IMR-90 (cell line): ENCODE measurements at regions not wholly inside any gene's neighbourhood (a gene's known extent, or its start where the extent isn't known, plus 50 kb on each side); places are given as distances from the start of the nearest gene placed in this dataset.

Experiments used
- ATAC-seq: fragments of 200-7000 bp; cut with Tn5 transposase; 2 replicates; pipeline ENCODE4 v1.9.1; 2020; ENCODE audit warnings: low read depth, mild to moderate bottlenecking, moderate library complexity
- BruUV-seq: library from RNA; stranded (reverse); fragments of 400-500 nt; replicated peaks from 2 replicates; lab custom pipeline; 2021; lab: Mats Ljungman, UMichigan
- CTCF ChIA-PET: fragments of 300-600 bp; formaldehyde crosslinking; extraction: SDS; loops from one replicate; lab custom pipeline; 2021; ENCODE audit warnings: antibody characterized with exemption; lab: Yijun Ruan, JAX
- POLR2A ChIA-PET: fragments of 300-600 bp; sonication (Branson Sonifier 250); formaldehyde crosslinking; loops from one replicate; lab custom pipeline; 2022; ENCODE audit warnings: antibody characterized with exemption; ENCODE audit not compliant: unreplicated experiment; lab: Charles Lee
- DNase-seq: peaks from one replicate; pipeline ENCODE4 v3.0.0; 2013
- H2AFZ ChIP-seq: replicated peaks from 2 replicates; pipeline ENCODE3; 2013; ENCODE audit warnings: low read length, mild to moderate bottlenecking; ENCODE audit not compliant: poor library complexity
- H2AK5ac ChIP-seq: 2 replicates; pipeline ENCODE4 v1.6.1; 2013; ENCODE audit warnings: low read depth, low read length, inconsistent platforms
- H2AK9ac ChIP-seq: replicated peaks from 2 replicates; pipeline ENCODE3; 2013; ENCODE audit warnings: mild to moderate bottlenecking, low read depth, low read length, moderate library complexity; ENCODE audit not compliant: poor library complexity
- H2BK120ac ChIP-seq: 2 replicates; pipeline ENCODE4 v1.6.1; 2013; ENCODE audit warnings: low read depth, low read length, inconsistent platforms
- H2BK15ac ChIP-seq: 3 replicates; pipeline ENCODE4 v1.6.1; 2013; ENCODE audit warnings: low read depth, low read length, inconsistent platforms
- H2BK20ac ChIP-seq: 2 replicates; pipeline ENCODE4 v1.6.1; 2013; ENCODE audit warnings: low read depth, mild to moderate bottlenecking, inconsistent platforms, low read length, moderate library complexity
- H2BK5ac ChIP-seq: 2 replicates; pipeline ENCODE4 v1.6.1; 2013; ENCODE audit warnings: mild to moderate bottlenecking, low read depth, low read length, inconsistent platforms; ENCODE audit not compliant: poor library complexity, severe bottlenecking
- H3K14ac ChIP-seq: replicated peaks from 2 replicates; pipeline ENCODE4 v1.6.1; 2013; ENCODE audit warnings: low read depth, low read length, inconsistent platforms
- H3K18ac ChIP-seq: 2 replicates; pipeline ENCODE4 v1.6.1; 2013; ENCODE audit warnings: low read depth, low read length, control low read depth
- H3K23ac ChIP-seq: 2 replicates; pipeline ENCODE4 v1.6.1; 2013; ENCODE audit warnings: low read depth, low read length, inconsistent platforms
- H3K27ac ChIP-seq: 2 replicates; pipeline ENCODE4 v1.5.1; 2013; ENCODE audit warnings: mild to moderate bottlenecking, control low read depth, low read length; ENCODE audit not compliant: insufficient read depth
- H3K27me3 ChIP-seq: 2 replicates; pipeline ENCODE4 v1.6.1; 2013; ENCODE audit warnings: low read length; ENCODE audit not compliant: control insufficient read depth, insufficient read depth
- H3K36me3 ChIP-seq: 2 replicates; pipeline ENCODE4 v1.6.1; 2013; ENCODE audit warnings: low read length, mixed read lengths; ENCODE audit not compliant: control insufficient read depth, insufficient read depth
- H3K4ac ChIP-seq: 2 replicates; pipeline ENCODE4 v1.6.1; 2013; ENCODE audit warnings: low read depth, low read length, inconsistent platforms
- H3K4me1 ChIP-seq: 2 replicates; pipeline ENCODE4 v1.6.1; 2013; ENCODE audit warnings: low read length, mixed read lengths; ENCODE audit not compliant: control insufficient read depth, insufficient read depth
- H3K4me2 ChIP-seq: 2 replicates; pipeline ENCODE4 v1.6.1; 2013; ENCODE audit warnings: low read depth, mild to moderate bottlenecking, control low read depth, low read length, moderate library complexity
- H3K4me3 ChIP-seq: 2 replicates; pipeline ENCODE4 v1.5.1; 2013; ENCODE audit warnings: low read depth, mild to moderate bottlenecking, control low read depth, low read length, moderate library complexity; ENCODE audit not compliant: insufficient read depth
- H3K56ac ChIP-seq: 2 replicates; pipeline ENCODE4 v1.6.1; 2013; ENCODE audit warnings: low read length, inconsistent platforms; ENCODE audit not compliant: insufficient read depth; ENCODE audit errors: extremely low read depth
- H3K79me1 ChIP-seq, 2 experiments: 2 replicates each; pipeline ENCODE4 v1.6.1; 2013; ENCODE audit warnings: low read length in 2 of 2, inconsistent platforms in 1 of 2, low read depth in 1 of 2
- H3K9ac ChIP-seq: 2 replicates; pipeline ENCODE4 v1.6.1; 2013; ENCODE audit warnings: low read depth, low read length, control low read depth
- H3K9me1 ChIP-seq: 2 replicates; pipeline ENCODE4 v1.6.1; 2013; ENCODE audit warnings: low read length, inconsistent platforms; ENCODE audit not compliant: insufficient read depth
- H3K9me3 ChIP-seq: 2 replicates; pipeline ENCODE4 v1.6.1; 2013; ENCODE audit warnings: low read length; ENCODE audit not compliant: control insufficient read depth, insufficient read depth
- H4K20me1 ChIP-seq: 2 replicates; pipeline ENCODE4 v1.6.1; 2013; ENCODE audit warnings: low read length, inconsistent platforms; ENCODE audit not compliant: insufficient read depth
- H4K5ac ChIP-seq: 2 replicates; pipeline ENCODE4 v1.6.1; 2013; ENCODE audit warnings: mild to moderate bottlenecking, low read depth, low read length, control low read depth
- H4K8ac ChIP-seq, 2 experiments: 2 replicates each; pipeline ENCODE4 v1.6.1; 2013; ENCODE audit warnings: low read depth in 2 of 2, low read length in 2 of 2, control low read depth in 1 of 2, inconsistent platforms in 1 of 2
- H4K91ac ChIP-seq: 2 replicates; pipeline ENCODE4 v1.6.1; 2013; ENCODE audit warnings: low read depth, low read length, inconsistent platforms; ENCODE audit not compliant: insufficient read depth
- BHLHE40 ChIP-seq: fragments of 150-350 bp; IDR thresholded peaks from 2 replicates; pipeline ENCODE4 v1.6.1; 2016; ENCODE audit warnings: mild to moderate bottlenecking, low read depth, low read length
- CEBPB ChIP-seq: IDR thresholded peaks from 2 replicates; pipeline ENCODE4 v1.6.1; 2012; ENCODE audit warnings: low read depth, low read length, improper control_type of control experiment
- CHD1 ChIP-seq: IDR thresholded peaks from 2 replicates; pipeline ENCODE4 v1.6.1; 2012; ENCODE audit warnings: low read depth, low read length, improper control_type of control experiment
- FOS ChIP-seq: fragments of 150-350 bp; IDR thresholded peaks from 2 replicates; pipeline ENCODE4 v1.6.1; 2016; ENCODE audit warnings: low read depth, low read length
- MAFK ChIP-seq: IDR thresholded peaks from 2 replicates; pipeline ENCODE4 v1.6.1; 2012; ENCODE audit warnings: low read depth, low read length, improper control_type of control experiment
- MAZ ChIP-seq: IDR thresholded peaks from 2 replicates; pipeline ENCODE4 v1.6.1; 2012; ENCODE audit warnings: low read depth, mild to moderate bottlenecking, low read length, improper control_type of control experiment, moderate library complexity, borderline replicate concordance
- MXI1 ChIP-seq: IDR thresholded peaks from 2 replicates; pipeline ENCODE4 v1.6.1; 2012; ENCODE audit warnings: low read depth, mild to moderate bottlenecking, low read length, moderate library complexity, borderline replicate concordance
- NFE2L2 ChIP-seq: fragments of 150-350 bp; IDR thresholded peaks from 2 replicates; pipeline ENCODE4 v1.6.1; 2016; ENCODE audit warnings: low read depth, mild to moderate bottlenecking, low read length
- POLR2A ChIP-seq: IDR thresholded peaks from 2 replicates; pipeline ENCODE4 v1.6.1; 2012; ENCODE audit warnings: mild to moderate bottlenecking, low read depth, low read length
- RAD21 ChIP-seq: IDR thresholded peaks from 2 replicates; pipeline ENCODE4 v1.6.1; 2012; ENCODE audit warnings: low read length, improper control_type of control experiment
- RCOR1 ChIP-seq: IDR thresholded peaks from 2 replicates; pipeline ENCODE4 v1.6.1; 2012; ENCODE audit warnings: mild to moderate bottlenecking, low read length, improper control_type of control experiment; ENCODE audit not compliant: insufficient replicate concordance
- RFX5 ChIP-seq: IDR thresholded peaks from 2 replicates; pipeline ENCODE4 v1.8.0; 2012; ENCODE audit warnings: low read depth, mild to moderate bottlenecking, low read length, moderate library complexity
- SMC3 ChIP-seq: fragments of 150-350 bp; IDR thresholded peaks from 2 replicates; pipeline ENCODE4 v1.6.1; 2016; ENCODE audit warnings: low read depth, mild to moderate bottlenecking, antibody characterized with exemption, low read length, moderate library complexity
- WGBS, 2 experiments: methylation state at CpG; one replicate each; pipeline versions ENCODE4 v1.1.5 to v1.1.7; 2013; ENCODE audit warnings: missing lambda C conversion rate in 2 of 2; ENCODE audit not compliant: insufficient read length in 1 of 2; ENCODE audit errors: extremely low coverage in 2 of 2; 5-methylcytosine and 5-hydroxymethylcytosine counted together
- dilution Hi-C: fragments of 300-500 bp; cut with HindIII; formaldehyde crosslinking; loops from one replicate; pipeline ENCODE4 v1.14.3; 2018; ENCODE audit warnings: low sequenced_read_pairs; ENCODE audit not compliant: unreplicated experiment
- in situ Hi-C: fragments of 300-500 bp; cut with MboI; formaldehyde crosslinking; loops from 3 replicates; pipeline ENCODE4 v1.14.3; 2019; ENCODE audit warnings: low sequenced_read_pairs, inconsistent platforms, mixed read lengths
- intact Hi-C: fragments of 100-400 bp; cut with micrococcal nuclease; formaldehyde crosslinking; loops from 2 replicates; pipeline ENCODE4 v1.10.0; 2022
- TF ChIP-seq, protein P1 (sequence below): fragments of 150-350 bp; IDR thresholded peaks from 2 replicates; pipeline ENCODE4 v1.6.1; 2016; ENCODE audit warnings: low read depth, mild to moderate bottlenecking, low read length, moderate library complexity, borderline replicate concordance
- TF ChIP-seq, protein P2 (sequence below): conservative IDR thresholded peaks from 2 replicates; pipeline ENCODE4 v1.5.1; 2012; ENCODE audit warnings: mild to moderate bottlenecking, low read depth, low read length, improper control_type of control experiment

DNA sequence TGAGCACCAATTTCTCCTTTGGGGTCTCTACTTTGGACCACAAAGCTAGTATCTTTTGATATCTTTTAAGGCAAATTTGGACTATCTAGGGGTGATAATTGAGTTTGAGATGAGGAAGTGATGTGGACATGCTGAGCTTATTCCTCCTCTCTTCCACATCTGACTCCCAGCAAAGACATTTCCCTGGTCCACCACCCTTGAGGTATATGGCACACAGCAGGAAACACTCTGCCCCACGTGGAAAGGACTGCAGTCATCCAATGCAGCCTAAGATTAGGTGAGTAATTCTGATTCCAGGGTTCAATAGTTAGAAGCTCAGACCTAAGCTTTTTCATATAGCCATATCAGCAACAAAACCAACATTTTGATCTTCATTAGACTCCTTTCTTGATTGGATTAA is 290.1 kb upstream of the CHAC2 start:
- no peak overlapping the region for H2BK15ac ChIP-seq
- TF ChIP-seq NFE2L2 (no peak), SMC3 (no peak), POLR2A (no peak), BHLHE40 (no peak), MAZ (no peak), MAFK (no peak), CHD1 (no peak), RFX5 (no peak), FOS (no peak), MXI1 (no peak), RCOR1 (no peak), RAD21 (no peak), CEBPB (no peak)
- TF ChIP-seq, protein P1, sequence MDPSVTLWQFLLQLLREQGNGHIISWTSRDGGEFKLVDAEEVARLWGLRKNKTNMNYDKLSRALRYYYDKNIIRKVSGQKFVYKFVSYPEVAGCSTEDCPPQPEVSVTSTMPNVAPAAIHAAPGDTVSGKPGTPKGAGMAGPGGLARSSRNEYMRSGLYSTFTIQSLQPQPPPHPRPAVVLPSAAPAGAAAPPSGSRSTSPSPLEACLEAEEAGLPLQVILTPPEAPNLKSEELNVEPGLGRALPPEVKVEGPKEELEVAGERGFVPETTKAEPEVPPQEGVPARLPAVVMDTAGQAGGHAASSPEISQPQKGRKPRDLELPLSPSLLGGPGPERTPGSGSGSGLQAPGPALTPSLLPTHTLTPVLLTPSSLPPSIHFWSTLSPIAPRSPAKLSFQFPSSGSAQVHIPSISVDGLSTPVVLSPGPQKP = no peak
- TF ChIP-seq, protein P2, sequence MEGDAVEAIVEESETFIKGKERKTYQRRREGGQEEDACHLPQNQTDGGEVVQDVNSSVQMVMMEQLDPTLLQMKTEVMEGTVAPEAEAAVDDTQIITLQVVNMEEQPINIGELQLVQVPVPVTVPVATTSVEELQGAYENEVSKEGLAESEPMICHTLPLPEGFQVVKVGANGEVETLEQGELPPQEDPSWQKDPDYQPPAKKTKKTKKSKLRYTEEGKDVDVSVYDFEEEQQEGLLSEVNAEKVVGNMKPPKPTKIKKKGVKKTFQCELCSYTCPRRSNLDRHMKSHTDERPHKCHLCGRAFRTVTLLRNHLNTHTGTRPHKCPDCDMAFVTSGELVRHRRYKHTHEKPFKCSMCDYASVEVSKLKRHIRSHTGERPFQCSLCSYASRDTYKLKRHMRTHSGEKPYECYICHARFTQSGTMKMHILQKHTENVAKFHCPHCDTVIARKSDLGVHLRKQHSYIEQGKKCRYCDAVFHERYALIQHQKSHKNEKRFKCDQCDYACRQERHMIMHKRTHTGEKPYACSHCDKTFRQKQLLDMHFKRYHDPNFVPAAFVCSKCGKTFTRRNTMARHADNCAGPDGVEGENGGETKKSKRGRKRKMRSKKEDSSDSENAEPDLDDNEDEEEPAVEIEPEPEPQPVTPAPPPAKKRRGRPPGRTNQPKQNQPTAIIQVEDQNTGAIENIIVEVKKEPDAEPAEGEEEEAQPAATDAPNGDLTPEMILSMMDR = no peak
- no peak overlapping the region for H3K4me3 ChIP-seq
- no peak overlapping the region for H2AK9ac ChIP-seq
- no peak overlapping the region for H3K14ac ChIP-seq
- in situ Hi-C loops (no loop called here), intact Hi-C loops (no loop called here), dilution Hi-C loops (no loop called here)
- ChIA-PET POLR2A (no interaction called here), CTCF (interaction anchor here (1.0 to 1.5 kb wide), 2 partner anchors 15 to 54 kb away, joined by 4 to 5 read pairs; no protein-coding TSS in a partner anchor)
- no peaks in the 10 kb centered on the region for H4K20me1 ChIP-seq
- H4K8ac ChIP-seq = no peak overlapping the region
- no peak overlapping the region for H2BK5ac ChIP-seq
- no TSS peak for BruUV-seq
- 0 out of 2 replicates have a peak, but pooled peaks cover 3% of the 10 kb centered on the region for H3K9me1 ChIP-seq
- H3K9me3 ChIP-seq = no peaks in the 10 kb centered on the region
- H3K18ac ChIP-seq = no peak overlapping the region
- H3K27ac ChIP-seq = no peak overlapping the region
- no peak overlapping the region for H2AK5ac ChIP-seq
- WGBS, 2 experiments = no CpG with 5 or more reads among the region's 1 CpG
- no peak overlapping the region for H2BK20ac ChIP-seq
- no peak overlapping the region for H4K91ac ChIP-seq
- H3K56ac ChIP-seq = no peak overlapping the region
- no peak overlapping the region for H3K4me2 ChIP-seq
- H3K4me1 ChIP-seq = peaks cover 7% of the 10 kb centered on the region
- no peak overlapping the region for H4K5ac ChIP-seq
- no peaks in the 10 kb centered on the region for H3K36me3 ChIP-seq
- no peak overlapping the region for H2AFZ ChIP-seq
- DNase-seq = no peak
- H3K9ac ChIP-seq = no peak overlapping the region
- H3K79me1 ChIP-seq = no peaks in the 10 kb centered on the region
- ATAC-seq = no peak
- H2BK120ac ChIP-seq = no peak overlapping the region
- no peak overlapping the region for H3K4ac ChIP-seq
- H3K27me3 ChIP-seq = no peaks in the 10 kb centered on the region
- no peak overlapping the region for H3K23ac ChIP-seq
